RWPE2 (cell line): ENCODE measurements at regions not wholly inside any gene's neighbourhood (a gene's known extent, or its start where the extent isn't known, plus 50 kb on each side); places are given as distances from the start of the nearest gene placed in this dataset.

Experiments
- ATAC-seq: fragments of 200-7000 bp; cut with Tn5 transposase; 3 replicates; pipeline ENCODE4 v1.9.1; 2021; ENCODE audit warnings: low read depth
- DNase-seq: peaks from one replicate; pipeline ENCODE4 v3.0.0-alpha.2; 2020; ENCODE audit warnings: low spot score
- H3K27ac ChIP-seq: fragments of 450-650 bp; 2 replicates; pipeline ENCODE4 v1.5.1; 2017; ENCODE audit warnings: mild to moderate bottlenecking; ENCODE audit not compliant: poor library complexity, severe bottlenecking
- H3K27me3 ChIP-seq: fragments of 250-450 bp; sonication (Bioruptor Pico); 2 replicates; pipeline ENCODE4 v1.5.1; 2021; ENCODE audit warnings: mild to moderate bottlenecking, moderate library complexity; ENCODE audit not compliant: insufficient read depth, poor library complexity, severe bottlenecking
- H3K36me3 ChIP-seq: fragments of 250-450 bp; sonication (Bioruptor Pico); 2 replicates; pipeline ENCODE4 v1.5.1; 2020; ENCODE audit warnings: low read depth, mild to moderate bottlenecking, moderate library complexity
- H3K4me1 ChIP-seq: fragments of 250-450 bp; sonication (Bioruptor Pico); 2 replicates; pipeline ENCODE4 v1.5.1; 2021; ENCODE audit warnings: mild to moderate bottlenecking, moderate library complexity; ENCODE audit not compliant: insufficient read depth, poor library complexity, severe bottlenecking
- H3K4me3 ChIP-seq: fragments of 250-450 bp; sonication (Bioruptor Pico); 2 replicates; pipeline ENCODE4 v1.5.1; 2021; ENCODE audit warnings: mild to moderate bottlenecking, moderate library complexity; ENCODE audit not compliant: severe bottlenecking
- H3K9me3 ChIP-seq: fragments of 250-450 bp; sonication (Bioruptor Pico); 2 replicates; pipeline ENCODE4 v1.5.1; 2021; ENCODE audit warnings: mild to moderate bottlenecking, moderate library complexity; ENCODE audit not compliant: severe bottlenecking
- TF ChIP-seq, protein P1 (sequence below): fragments of 450-650 bp; IDR thresholded peaks from one replicate; pipeline ENCODE4 v1.5.1; 2017; ENCODE audit warnings: mild to moderate bottlenecking, moderate library complexity; ENCODE audit not compliant: poor library complexity, severe bottlenecking

DNA sequence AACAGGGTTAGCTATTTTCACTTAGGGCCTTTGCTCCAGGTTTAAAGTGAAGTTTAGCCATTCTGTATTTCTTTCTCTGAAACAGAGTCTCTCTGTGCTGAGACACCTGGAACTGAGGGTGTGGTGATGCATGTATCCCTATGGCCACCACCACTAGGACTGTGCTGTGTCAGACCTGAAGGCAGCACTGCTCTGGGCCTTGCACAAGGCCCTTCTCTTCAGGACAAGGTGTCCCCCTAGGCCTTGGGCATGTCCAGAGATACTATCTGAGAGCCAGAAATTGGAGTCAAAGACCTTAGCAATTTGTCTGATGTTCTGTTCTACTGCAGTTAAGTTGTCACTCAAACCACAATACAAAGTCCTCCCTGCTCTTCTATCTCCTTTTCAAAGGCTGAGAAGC lies 1649.2 kb downstream of the AMY1C start:
- no peaks in the 10 kb centered on the region for H3K4me1 ChIP-seq
- H3K4me3 ChIP-seq, result no peak overlapping the region
- ATAC-seq (no peak), DNase-seq (no peak)
- H3K27me3 ChIP-seq, result peaks cover 5% of the 10 kb centered on the region
- no peaks in the 10 kb centered on the region for H3K9me3 ChIP-seq
- H3K27ac ChIP-seq, result no peak overlapping the region
- TF ChIP-seq, protein P1, sequence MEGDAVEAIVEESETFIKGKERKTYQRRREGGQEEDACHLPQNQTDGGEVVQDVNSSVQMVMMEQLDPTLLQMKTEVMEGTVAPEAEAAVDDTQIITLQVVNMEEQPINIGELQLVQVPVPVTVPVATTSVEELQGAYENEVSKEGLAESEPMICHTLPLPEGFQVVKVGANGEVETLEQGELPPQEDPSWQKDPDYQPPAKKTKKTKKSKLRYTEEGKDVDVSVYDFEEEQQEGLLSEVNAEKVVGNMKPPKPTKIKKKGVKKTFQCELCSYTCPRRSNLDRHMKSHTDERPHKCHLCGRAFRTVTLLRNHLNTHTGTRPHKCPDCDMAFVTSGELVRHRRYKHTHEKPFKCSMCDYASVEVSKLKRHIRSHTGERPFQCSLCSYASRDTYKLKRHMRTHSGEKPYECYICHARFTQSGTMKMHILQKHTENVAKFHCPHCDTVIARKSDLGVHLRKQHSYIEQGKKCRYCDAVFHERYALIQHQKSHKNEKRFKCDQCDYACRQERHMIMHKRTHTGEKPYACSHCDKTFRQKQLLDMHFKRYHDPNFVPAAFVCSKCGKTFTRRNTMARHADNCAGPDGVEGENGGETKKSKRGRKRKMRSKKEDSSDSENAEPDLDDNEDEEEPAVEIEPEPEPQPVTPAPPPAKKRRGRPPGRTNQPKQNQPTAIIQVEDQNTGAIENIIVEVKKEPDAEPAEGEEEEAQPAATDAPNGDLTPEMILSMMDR, result no peak
- H3K36me3 ChIP-seq, result no peaks in the 10 kb centered on the region

DNA sequence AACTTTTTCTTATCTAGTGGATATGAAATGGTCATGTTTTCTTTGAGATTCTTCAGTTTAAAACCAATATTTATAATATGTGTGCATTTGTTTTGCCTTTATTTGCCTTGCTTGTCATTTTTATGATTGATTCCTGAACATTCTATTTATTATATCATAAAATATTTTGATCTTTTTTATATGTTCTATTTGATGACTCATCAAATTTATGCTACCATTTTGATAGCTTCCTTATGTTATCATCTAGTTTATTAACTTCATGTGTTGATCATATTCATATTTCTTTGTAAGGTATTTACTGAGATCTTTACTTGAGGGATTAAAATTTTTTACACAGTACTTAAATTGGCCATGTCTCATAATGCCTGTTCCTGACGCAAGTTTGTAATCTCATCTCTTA lies 1650.0 kb downstream of the AMY1C start:
- ATAC-seq (no peak), DNase-seq (no peak)
- Histone ChIP-seq H3K27ac (no peak overlapping the region), H3K36me3 (no peaks in the 10 kb centered on the region), H3K4me3 (no peak overlapping the region), H3K4me1 (no peaks in the 10 kb centered on the region), H3K9me3 (no peaks in the 10 kb centered on the region), H3K27me3 (peaks cover 5% of the 10 kb centered on the region)
- TF ChIP-seq, protein P1, result no peak

DNA sequence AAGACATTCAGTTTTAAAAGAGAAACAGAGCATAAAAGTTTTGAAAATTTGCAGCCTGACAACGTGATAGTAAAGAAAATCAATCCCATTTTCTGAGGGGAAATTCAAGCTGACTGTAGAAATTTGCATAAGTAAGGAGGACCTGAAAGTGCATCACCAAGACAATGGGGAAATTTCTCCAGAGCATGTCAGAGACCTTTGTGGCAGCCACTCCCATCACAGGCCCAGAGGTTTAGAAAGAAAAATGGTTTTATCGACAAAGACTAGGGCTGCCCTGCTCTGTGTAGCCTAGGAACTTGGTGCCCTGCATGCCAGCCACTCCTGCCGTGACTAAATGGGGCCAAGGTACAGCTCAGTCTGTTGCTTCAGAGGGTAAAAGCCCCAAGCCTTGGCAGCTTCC lies 1640.2 kb upstream of the PRMT6 start:
- Histone ChIP-seq H3K4me1 (no peaks in the 10 kb centered on the region), H3K27me3 (no peaks in the 10 kb centered on the region), H3K27ac (no peak overlapping the region), H3K9me3 (no peaks in the 10 kb centered on the region), H3K36me3 (no peaks in the 10 kb centered on the region), H3K4me3 (no peak overlapping the region)
- DNase-seq (no peak), ATAC-seq (no peak)
- TF ChIP-seq, protein P1, result no peak

DNA sequence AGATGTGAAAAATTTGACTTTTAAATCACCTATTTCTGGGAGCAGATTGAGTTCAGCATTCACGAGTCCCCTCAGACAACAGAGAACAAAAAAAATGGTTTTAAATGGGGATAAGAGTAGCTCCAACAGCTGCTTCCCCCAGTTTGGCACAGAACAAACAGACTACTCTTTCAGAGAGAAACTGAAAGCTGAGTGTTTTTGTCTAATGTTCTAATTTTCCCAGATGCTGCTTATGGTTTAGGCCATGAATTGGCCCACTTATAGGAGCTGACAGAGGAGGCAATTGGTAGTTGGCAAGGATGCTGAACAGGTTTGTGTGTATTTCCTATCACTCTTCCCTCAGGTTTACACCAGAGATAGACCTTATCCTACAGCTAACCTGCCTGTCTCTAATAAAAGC lies 1637.4 kb upstream of the PRMT6 start:
- no peaks in the 10 kb centered on the region for H3K36me3 ChIP-seq
- H3K9me3 ChIP-seq, result no peaks in the 10 kb centered on the region
- H3K27me3 ChIP-seq, result no peaks in the 10 kb centered on the region
- H3K4me1 ChIP-seq, result no peaks in the 10 kb centered on the region
- H3K4me3 ChIP-seq, result no peak overlapping the region
- TF ChIP-seq, protein P1, result no peak
- DNase-seq (no peak), ATAC-seq (no peak)
- no peak overlapping the region for H3K27ac ChIP-seq

DNA sequence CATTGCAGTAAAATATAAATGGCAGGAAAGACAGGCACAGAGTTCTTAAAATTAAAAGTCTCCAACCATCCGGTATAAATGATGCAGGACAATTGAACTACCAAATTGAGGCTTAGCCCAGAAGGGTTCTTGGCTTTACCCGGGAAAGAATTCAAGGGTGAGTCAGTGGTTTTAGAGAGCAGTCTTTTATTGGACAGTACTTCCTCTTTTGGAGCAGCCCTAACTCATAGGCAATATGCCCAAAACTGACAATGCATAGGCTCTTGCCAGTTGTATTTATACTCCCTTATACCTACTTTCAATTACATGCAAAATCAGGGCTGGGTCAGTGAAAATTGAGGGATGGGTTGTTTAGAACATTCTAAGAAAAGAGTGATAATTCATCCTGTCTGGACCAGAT lies 1628.9 kb upstream of the PRMT6 start:
- Histone ChIP-seq H3K9me3 (no peaks in the 10 kb centered on the region), H3K27me3 (no peaks in the 10 kb centered on the region), H3K4me3 (no peak overlapping the region), H3K4me1 (no peaks in the 10 kb centered on the region), H3K27ac (no peak overlapping the region), H3K36me3 (no peaks in the 10 kb centered on the region)
- DNase-seq, result no peak
- TF ChIP-seq, protein P1, result no peak
- no peak for ATAC-seq
